HT1080 (cell line): ENCODE measurements at regions not wholly inside any gene's neighbourhood (a gene's known extent, or its start where the extent isn't known, plus 50 kb on each side); places are given as distances from the start of the nearest gene placed in this dataset.
A peak's percentile ranks its signal among the peaks of the same experiment; 100 is the strongest.

ENCODE experiments used
- DNase-seq: peaks from one replicate; pipeline ENCODE4 v3.0.0-alpha.2; 2015; ENCODE audit warnings: low read depth

DNA sequence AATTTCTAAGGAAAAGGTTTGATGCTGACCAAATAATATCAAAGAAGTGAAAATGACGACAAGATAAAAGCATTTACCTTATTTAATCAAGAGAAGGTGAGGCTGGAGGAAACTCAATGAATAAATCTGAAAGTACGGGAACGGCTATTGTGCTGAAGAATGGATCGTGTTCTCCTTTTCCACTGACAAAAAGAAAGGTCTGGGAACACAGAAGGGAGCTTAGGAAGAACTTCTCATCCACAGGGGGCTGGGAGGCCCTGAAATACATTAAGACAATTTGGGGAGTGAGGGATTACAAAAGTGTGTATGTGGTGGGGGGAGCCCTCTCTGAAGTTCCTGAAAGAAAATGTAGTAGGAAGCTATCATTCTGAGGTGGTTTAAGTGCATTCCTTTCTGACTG lies 582.3 kb downstream of the SLC4A3 start:
- no peak for DNase-seq

DNA sequence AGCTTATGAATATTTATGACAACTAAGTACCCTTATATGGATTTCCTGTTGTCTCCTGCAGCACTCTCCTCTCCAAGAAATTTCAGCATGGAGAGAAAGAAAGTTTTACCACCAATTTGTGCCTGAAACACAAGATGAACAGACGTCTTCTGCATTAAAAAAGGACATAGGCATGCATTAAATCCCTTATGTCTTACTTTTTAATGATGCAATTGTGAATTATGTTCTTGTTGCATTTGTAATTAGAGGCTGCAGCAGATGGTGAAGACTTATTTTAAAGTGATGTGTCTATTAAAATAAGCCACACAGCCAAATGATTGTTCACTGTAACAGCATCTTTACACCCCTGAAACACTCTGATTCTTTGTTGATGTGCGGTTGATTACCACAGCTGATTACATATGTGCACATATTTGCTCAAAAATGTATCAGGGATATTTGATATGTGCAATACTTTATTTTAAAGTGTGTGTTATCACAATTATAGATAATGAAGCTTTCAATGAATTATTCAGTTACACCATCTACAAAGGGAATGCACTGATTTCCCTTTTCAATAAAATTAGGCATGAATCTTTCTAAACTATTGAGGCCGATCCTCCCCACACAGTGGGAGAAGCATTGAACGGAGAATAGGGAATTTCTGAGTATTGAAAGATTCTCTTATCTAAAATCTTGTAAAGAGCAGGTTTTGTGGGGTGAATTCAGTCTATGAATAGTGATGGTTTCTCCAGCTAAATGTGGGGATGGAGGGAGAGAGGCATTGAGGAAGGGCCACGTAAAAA lies 585.1 kb downstream of the SLC4A3 start:
- no peak for DNase-seq

DNA sequence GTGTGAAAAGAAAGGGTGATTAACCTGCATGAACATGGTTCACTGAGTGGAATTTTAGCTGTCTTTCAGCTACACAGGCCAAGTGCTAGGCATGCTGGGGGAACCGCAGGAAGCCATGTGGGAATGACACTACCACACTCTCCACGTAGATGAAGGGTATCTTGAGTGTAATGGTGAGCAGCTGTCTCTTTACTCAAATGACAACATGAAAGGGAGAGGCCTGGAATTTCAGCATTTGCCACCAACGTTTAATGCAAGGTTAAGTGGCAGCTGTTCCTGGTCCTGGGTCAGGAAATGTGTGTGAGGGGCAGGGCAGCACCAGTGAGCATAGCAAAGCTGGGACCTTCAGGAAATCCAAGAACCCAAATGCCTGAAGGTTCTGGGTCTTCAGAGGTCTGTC lies 588.4 kb downstream of the SLC4A3 start:
- DNase-seq, result no peak

DNA sequence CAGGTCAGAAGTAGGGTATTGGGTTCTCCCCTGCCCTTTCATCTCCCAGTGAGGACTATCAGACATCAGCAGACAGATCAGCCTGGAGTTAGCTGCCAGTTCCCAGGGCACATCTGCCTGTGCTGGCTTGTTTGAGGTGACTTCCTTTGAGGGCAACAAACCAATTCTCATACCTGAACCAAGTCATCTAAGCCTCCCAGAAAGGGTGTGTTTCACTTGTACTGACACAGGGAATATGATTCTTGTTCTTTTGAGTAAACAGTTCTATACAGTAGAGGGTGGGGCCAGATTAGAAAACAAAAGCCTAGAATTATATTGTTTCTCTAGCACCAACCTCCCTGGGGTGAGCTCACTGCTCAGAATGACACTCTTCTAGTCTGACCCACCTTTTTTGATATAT lies 591.9 kb downstream of the SLC4A3 start:
- DNase-seq, result no peak

DNA sequence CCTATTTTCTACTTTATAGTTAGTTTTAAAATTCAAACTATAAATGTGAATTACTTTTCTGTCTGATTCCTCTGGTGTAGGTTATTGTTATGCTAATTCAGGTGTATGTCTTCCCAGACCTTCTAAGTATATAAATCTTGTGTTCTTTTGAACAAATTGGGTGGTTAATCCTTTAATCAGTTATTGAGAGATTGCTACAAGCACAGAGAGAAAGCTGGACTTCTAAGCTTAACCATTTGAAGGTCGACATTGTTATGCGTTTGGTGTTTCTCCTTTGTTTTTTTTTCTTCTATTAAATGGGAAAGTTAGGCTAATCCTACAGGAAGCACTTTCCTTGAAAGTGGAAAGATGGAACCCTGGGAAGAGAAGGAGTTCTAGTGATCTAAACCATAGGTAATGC lies 592.6 kb downstream of the SLC4A3 start:
- DNase-seq, result no peak

DNA sequence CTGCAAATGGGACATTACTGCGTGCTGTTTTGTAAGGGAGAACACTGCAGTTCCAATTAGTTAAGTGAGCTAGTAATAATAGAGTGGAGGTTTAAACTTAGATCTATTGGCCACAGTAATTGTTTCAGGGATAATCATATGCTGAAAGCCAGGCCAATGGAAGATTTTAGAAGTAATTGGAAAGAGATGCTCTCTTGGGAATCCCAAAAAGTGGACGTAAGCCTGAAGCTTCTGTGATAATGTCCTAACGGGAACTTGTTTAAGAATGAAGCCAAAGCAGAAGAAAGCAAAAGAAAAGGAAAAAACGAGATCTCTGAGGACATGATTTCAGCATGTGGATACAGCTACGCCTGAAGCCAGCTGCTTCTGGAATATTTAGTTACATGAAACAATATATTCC lies 594.6 kb downstream of the SLC4A3 start:
- DNase-seq, result no peak

DNA sequence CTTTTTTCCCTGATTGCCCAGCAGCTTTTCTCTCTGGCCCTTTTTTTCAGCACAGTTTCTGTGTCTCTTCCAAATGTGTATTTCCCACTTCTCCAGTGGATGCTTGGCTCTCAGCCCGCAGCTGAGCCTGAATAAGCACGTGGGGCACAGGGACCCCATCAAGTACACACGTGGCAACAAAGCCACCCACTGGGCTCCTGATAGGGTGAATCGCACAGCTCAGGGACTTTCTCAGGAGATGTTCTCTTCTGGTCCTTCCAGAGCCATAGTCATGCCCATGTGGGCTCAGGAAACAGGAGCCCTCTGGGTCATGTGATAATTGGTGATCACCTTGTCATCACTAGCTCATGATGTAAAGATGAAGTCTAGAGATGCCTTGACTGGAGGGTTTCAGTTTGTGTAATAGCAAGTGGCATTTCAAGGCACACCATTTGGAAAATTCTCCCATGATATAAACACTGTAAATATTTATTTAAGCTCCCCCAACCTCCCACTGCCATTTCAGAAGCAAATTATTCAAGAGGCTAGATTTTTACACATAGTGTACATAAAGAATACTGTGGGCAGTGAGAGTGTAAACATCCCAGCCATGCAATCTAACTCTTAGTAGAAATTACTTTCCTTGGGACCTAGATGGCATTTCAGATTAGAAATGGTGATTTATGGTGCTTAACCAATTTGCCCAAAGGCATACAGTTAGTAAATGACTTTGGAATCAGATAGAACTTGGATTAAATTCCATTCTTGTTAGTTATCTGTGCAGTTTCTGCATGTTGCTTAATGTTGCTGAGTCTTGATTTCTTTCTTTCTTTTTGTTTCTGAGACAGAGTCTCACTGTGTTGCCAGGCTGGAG lies 597.5 kb downstream of the SLC4A3 start:
- DNase-seq, result peak; percentile 6

DNA sequence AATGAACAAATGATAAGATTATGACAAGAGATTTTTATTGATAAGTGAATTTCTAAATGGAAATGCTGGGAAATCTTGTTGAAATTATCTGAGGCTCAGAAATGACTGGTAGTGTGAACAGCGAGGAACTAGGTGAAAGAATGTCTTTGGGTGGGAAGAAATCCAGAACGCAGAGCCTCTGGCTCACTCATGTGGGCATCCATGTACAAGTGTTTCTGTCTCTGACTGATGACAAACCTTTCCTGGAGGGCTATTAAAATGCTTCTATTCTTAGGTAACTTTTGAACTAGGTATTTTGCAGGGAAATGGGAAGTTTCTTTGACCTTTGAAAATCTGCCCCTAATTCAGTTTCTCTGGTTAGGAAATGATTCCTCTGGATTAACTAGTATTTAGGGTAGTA lies 598.6 kb downstream of the SLC4A3 start:
- DNase-seq, result no peak

DNA sequence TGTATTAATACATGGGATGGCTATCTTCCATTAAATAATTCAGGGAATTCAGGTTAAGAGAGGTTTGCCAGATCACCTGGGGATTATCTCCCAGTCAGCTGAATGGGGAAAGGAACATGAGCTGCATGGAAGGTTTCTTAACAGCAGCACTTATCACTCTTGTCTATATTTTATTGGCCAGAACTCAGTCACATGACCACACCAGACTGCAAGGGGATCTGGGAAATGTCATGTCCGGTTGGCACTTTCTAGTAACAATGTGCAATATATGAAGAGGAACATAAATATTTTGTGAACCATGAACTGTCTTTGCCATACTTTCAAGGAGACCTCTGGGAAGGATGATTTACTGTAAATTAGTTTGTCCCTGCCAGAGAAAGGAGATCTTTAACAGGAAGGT lies 599.1 kb downstream of the SLC4A3 start:
- DNase-seq, result no peak

DNA sequence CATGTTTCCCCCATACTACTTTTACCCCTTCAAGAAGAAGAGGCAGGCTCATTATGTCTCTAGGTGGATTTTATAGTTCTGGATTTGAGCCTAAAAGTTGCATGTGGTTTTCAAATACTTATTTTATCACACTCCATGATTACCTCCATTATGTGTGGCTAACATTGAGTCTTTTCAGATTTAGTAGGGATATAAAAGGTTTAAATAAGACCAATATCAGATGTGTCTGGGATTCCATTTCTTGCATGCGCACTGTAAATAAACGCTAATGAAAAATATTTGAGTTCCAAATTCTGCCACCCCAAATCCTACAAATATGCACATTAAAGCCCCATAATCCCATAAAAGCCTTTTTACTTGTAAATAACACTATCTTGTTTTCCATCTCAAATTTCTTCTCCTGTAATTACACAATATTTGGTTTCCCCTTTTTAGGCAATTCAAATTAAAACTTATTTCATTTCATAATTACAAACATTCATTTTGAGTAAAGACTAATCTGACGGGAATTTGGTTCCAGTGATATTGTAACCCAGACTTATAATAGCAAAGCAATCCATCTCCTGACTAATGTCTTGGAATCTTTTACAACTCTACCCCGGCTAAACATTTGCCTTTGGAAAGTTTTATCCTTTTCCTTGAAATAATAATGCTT lies 600.0 kb downstream of the SLC4A3 start:
- DNase-seq, result no peak

DNA sequence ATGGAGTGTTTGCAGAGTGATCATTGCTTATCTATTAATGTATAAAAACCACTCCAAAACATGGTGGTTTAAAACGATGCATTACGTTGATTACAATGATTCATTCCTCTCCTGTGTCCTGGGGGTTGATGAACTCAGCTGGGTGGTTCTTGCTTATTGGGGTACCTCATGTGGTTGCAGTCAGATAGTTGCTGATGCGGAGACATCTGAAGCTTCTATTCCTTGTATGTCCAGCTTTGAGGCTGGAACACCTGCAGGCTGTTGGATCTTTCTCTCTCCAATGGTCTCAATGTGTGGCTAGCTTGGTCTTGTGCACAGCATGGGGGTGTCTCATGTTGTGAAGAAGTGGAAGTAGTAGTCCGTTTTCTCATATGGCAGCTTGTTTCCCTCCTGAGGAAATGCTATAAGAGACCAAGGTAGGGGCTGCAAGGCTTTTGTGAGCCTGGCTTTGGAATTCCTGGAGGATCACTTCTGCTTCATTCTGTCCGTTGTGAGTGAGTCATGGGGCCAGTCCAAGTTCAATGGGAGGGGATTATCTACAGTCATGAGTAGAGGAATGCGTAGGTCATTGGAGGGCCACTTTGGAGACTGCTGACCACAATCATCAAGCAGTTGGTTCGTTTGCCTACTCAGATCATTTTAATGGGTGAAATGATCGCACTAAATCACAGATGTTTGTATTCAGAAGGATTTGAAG lies 601.0 kb downstream of the SLC4A3 start:
- DNase-seq, result peak; percentile 95

DNA sequence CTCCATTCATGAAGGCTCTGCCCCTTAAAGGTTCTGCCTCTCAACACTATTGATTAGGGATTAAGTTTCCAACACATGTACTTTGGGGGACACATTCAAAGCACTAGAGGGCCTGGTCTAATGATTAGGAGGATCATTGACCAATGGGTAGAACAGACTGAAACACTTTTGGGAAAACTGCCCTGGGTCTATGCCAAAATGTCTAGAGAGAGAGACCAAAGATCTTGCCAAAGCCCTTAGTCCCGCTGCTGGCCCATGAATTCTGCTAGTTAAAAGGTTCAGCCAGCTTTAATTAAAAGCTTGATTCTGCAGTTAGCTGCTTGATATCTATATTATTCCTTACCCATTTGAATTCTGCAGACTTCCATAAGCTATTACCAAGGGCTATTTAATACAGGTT lies 613.2 kb downstream of the SLC4A3 start:
- no peak for DNase-seq

DNA sequence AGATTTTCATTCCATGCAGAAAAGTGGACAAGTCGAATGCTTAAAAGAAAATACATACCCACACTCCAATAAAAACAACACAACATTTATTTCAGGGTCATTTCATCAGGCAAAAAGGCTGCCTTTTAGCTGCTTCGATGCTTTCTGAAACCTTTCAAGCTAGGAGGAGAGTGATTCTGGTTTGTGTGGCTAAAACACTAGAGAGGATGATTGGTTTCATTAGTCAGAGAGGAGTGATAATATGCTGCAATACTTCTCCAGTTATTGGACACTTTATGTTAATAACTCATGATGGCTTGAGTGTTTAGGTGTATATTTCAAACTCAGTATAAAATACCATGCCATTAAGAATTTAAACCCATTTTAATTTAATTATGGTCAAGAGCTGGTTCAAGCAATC lies 614.0 kb downstream of the SLC4A3 start:
- DNase-seq, result no peak

DNA sequence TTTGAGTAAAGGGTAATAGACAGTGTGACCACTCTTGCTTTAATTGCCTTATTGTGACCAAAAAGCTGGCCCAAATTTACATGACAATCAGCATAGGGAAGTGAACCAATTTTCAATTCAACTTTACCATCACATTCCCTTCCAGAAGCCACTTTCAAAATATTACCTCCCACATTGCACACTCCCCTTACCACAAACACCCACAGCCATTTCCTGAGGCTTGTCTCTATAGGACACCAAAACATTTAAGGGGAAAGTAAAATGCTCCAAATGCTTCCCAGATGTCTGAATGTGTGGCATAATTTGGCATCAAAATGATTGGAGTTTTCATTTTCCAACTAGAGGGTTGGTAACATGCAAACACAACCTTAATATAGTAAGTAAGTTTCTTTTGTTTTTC lies 616.1 kb downstream of the SLC4A3 start:
- DNase-seq, result no peak

DNA sequence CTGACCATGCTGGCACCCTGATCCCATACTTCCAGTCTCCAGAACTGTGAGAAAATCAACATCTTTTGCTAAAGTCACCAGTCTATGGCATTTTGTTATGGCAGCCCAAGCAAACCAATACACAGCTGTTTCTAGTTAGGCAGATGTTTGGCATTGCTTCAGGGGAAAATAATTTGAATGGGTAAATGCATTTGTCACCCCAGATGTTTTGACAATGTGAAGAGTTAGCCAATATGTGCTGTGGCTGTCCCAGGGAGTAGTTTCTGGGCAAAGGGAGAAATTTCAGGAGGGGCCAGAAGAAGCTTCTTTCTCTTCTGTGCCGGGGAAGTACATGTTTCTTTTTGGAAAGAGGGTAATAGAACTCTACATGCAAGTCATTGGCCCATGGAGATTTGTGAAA lies 619.0 kb downstream of the SLC4A3 start:
- DNase-seq, result no peak

DNA sequence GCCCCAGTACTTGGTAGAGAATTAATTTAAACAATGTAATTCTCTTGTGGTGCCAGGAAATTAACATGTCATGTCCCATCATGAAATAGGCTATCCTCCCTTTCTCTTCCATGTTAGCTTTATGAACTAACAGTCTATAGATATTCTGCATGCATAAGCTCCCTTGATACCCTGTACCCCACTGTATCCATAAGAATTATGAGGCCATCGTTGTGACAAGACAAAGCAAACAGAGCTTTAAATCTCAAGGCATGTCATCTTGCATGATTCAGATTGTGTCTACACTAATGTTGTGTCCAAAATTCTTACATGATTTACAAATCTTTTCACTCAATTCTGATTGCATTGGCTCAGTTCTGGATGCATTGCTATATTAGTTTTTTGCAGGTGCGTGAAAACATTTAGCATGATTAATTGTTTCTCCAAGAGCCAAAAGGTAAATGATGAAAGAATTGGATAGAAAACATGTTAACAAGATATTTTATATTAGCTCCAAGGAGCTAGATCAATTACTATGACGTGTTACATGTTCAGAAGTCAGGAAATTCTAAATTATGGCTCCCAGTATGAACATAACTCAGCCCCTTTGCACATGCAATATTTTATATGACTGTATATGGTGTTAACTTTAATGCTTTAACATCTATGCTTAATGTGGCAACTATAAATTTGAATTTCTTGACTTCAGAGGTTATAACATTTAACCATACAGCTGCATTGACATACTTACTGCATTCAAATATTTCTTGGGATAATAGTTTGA lies 620.3 kb downstream of the SLC4A3 start:
- no peak for DNase-seq

DNA sequence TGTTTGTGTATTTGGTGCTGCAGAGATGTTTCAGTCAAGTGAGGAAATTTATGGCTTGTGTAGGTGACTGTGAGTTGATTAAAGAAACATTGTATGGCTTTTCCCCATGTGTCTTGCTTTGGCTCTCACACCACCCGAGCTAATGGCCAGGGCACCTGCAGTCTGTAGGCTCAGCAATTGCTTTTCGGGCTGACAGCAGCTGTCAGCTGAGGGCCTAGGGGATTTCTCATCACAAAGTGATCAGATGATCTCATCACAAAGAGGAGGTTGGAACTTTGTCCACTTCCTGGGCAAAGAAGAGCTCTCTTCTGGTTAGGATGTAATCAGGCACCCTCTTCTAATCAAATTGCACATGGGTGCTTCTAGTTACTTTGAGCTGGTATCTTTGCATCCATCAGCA lies 632.2 kb downstream of the SLC4A3 start:
- DNase-seq, result no peak

DNA sequence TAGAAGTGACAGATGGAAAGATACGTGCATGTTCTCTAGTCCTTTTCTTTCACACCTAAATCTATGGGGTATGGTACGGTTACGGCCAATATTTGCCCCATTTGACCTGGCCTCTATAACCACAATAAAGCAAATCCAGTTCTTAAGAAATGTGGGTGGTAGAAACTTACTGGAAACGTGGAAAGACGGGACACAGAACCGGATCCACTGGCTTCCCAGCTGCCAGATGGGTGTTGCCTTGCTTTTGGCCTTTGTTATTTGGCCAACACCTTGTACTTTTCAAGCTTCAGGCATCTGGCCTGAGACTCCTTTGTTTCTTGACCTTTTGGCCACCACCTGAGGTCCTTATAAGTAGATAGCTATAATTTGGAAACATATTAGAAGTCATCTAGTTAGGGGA lies 635.9 kb downstream of the SLC4A3 start:
- no peak for DNase-seq

DNA sequence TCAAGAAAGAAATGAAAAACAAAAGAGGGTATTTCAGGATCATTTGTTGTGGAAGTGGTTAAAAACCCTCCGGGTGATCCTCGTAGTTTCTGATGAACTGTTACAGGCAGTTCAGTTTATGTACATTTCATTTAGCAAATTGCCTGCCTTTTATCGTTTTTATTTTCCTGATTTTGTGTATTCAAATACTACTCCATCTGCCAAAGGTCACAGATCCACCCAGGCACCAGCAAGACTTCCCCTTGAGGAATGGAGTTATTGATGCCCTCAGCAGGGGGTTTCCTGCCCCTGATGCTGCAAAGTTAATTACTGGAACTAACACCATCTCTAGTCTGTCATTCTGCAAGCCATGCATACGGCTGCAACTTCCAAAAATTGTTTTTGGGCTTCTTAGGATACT lies 641.9 kb downstream of the SLC4A3 start:
- no peak for DNase-seq

DNA sequence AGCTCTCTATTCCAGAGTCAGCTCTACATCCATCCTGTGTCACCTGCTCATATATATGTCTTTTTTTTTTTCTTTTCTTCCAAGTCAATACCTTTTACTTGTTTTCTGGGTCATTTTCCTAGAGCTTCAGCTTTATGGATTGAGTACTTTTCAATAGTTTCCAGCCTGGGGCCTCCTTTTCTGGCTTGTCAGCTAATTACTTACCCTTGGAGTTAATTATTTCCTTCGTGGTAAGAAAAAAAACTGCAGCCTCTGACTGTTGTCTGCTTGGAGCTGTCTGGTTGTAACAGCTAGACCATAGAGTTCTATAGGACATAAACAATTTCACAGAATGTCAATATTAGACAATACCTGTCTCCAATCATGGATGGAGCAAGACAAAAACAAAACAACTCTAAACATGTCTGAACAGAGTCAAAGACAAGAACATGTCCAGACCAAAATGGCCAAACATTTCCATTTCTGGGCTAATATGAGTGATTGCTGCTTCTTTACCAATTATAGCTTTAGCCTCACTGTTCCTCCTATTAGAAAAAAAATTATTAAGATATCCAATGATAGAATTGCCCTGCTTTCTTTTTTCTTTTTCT lies 643.1 kb downstream of the SLC4A3 start:
- DNase-seq, result no peak

DNA sequence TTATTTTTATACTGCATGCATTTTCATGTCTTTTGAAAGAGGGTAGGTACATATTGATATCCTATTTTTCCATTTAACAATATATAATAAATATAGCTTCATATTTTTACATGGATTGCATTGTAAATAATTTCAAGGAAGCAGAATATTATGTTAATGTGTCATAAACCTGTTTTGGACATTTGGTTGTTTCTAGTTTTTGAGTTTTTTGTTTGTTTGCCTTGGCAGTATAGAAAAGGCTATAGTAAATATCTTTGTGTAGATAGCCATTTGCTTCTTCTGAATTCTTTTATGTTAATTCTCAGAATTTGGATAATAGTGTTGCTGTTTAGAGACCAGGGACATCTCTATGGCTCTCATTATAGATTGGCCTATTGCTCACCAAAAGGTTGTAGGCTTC lies 645.2 kb downstream of the SLC4A3 start:
- DNase-seq, result no peak
